A673 (cell line): ENCODE measurements at regions not wholly inside any gene's neighbourhood (a gene's known extent, or its start where the extent isn't known, plus 50 kb on each side); places are given as distances from the start of the nearest gene placed in this dataset.

ENCODE experiments used
- BruUV-seq: library from RNA; stranded (reverse); fragments of 400-500 nt; replicated peaks from 2 replicates; lab custom pipeline; 2021; lab: Mats Ljungman, UMichigan
- CTCF ChIA-PET: fragments of 300-600 bp; sonication (Branson Sonifier 250); formaldehyde crosslinking; loops from one replicate; lab custom pipeline; 2022; ENCODE audit warnings: antibody characterized with exemption; lab: Charles Lee
- POLR2A ChIA-PET: fragments of 300-600 bp; sonication (Branson Sonifier 250); formaldehyde crosslinking; loops from one replicate; lab custom pipeline; 2022; ENCODE audit warnings: antibody characterized with exemption; ENCODE audit not compliant: low non-redundant PET; lab: Charles Lee
- DNase-seq: peaks from one replicate; pipeline ENCODE4 v3.0.0-alpha.2; 2015; ENCODE audit warnings: low spot score
- H3K27ac ChIP-seq: fragments of 200-600 bp; sonication (generic); 2 replicates; pipeline ENCODE4 v1.5.1; 2016; ENCODE audit warnings: mixed run types, low read depth, mild to moderate bottlenecking, mixed read lengths, antibody characterized with exemption, low read length; ENCODE audit not compliant: poor library complexity, severe bottlenecking
- H3K27me3 ChIP-seq: fragments of 200-600 bp; sonication (generic); replicated peaks from 2 replicates; pipeline ENCODE4 v1.6.1; 2017; ENCODE audit warnings: mixed run types, low read depth, mild to moderate bottlenecking, mixed read lengths, antibody characterized with exemption, low read length; ENCODE audit not compliant: insufficient read depth, poor library complexity
- H3K36me3 ChIP-seq: fragments of 200-600 bp; sonication (generic); 2 replicates; pipeline ENCODE4 v1.6.1; 2016; ENCODE audit warnings: mixed run types, mild to moderate bottlenecking, mixed read lengths, antibody characterized with exemption, low read length; ENCODE audit not compliant: insufficient read depth, poor library complexity, severe bottlenecking
- H3K4me1 ChIP-seq: fragments of 200-600 bp; sonication (generic); 2 replicates; pipeline ENCODE4 v1.6.1; 2017; ENCODE audit warnings: mixed run types, mild to moderate bottlenecking, mixed read lengths, antibody characterized with exemption, low read length; ENCODE audit not compliant: insufficient read depth, poor library complexity, severe bottlenecking
- H3K4me3 ChIP-seq: fragments of 200-600 bp; sonication (generic); 2 replicates; pipeline ENCODE4 v1.5.1; 2016; ENCODE audit warnings: low read depth, mixed run types, mild to moderate bottlenecking, mixed read lengths, low read length; ENCODE audit not compliant: poor library complexity, severe bottlenecking
- H3K9me3 ChIP-seq: fragments of 200-600 bp; sonication (generic); 2 replicates; pipeline ENCODE4 v1.6.1; 2016; ENCODE audit warnings: mixed run types, low read depth, mild to moderate bottlenecking, mixed read lengths, antibody characterized with exemption, low read length; ENCODE audit not compliant: poor library complexity, severe bottlenecking
- EZH2 ChIP-seq: fragments of 200-600 bp; sonication (generic); IDR thresholded peaks from 2 replicates; pipeline ENCODE4 v1.6.1; 2017; ENCODE audit warnings: borderline replicate concordance, low read depth, mild to moderate bottlenecking, mixed read lengths, antibody characterized with exemption, low read length; ENCODE audit not compliant: poor library complexity, severe bottlenecking
- intact Hi-C: fragments of 100-400 bp; cut with micrococcal nuclease; formaldehyde crosslinking; loops from one replicate; pipeline ENCODE4 v1.10.0; 2022; ENCODE audit not compliant: unreplicated experiment
- TF ChIP-seq, protein P1 (sequence below): fragments of 300-800, 200-600 bp; sonication (generic); conservative IDR thresholded peaks from 2 replicates; pipeline ENCODE4 v1.5.1; 2017; ENCODE audit warnings: low read depth, mild to moderate bottlenecking, antibody characterized with exemption, low read length, moderate library complexity, mixed read lengths

DNA sequence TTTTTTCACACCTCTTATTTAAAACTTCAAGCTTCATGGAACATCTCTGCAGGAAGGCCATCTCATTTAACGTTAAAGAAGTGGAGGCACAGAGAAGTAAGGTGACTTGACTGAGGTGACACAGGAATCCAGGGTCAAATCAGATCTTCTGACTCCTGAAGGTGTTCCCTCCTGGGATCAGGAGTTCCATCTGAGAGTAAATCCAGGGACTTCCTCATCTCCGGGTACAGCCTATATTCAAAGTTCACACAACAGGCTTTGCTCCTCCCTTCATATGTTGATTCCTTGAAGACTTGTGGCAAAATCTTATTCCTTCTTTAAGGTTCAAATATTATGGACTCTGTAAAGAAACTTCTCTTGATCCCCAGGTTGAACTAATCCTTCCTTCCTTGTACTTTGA lies 313.1 kb upstream of the CLINT1 start:
- POLR2A ChIA-PET, result no interaction called here
- Histone ChIP-seq H3K4me1 (no peaks in the 10 kb centered on the region), H3K4me3 (no peak overlapping the region), H3K9me3 (no peaks in the 10 kb centered on the region), H3K27ac (no peak overlapping the region), H3K27me3 (no peaks in the 10 kb centered on the region), H3K36me3 (no peaks in the 10 kb centered on the region)
- BruUV-seq, result no TSS peak
- CTCF ChIA-PET, result interaction anchor here (0.7 kb wide), 1 partner anchor 923 kb away, joined by 3 read pairs; no protein-coding TSS in a partner anchor
- DNase-seq, result no peak
- intact Hi-C loops, result loop anchor here (10.0 kb wide), 1 partner anchor 357 kb away; no protein-coding TSS in a partner anchor
- TF ChIP-seq, protein P1, sequence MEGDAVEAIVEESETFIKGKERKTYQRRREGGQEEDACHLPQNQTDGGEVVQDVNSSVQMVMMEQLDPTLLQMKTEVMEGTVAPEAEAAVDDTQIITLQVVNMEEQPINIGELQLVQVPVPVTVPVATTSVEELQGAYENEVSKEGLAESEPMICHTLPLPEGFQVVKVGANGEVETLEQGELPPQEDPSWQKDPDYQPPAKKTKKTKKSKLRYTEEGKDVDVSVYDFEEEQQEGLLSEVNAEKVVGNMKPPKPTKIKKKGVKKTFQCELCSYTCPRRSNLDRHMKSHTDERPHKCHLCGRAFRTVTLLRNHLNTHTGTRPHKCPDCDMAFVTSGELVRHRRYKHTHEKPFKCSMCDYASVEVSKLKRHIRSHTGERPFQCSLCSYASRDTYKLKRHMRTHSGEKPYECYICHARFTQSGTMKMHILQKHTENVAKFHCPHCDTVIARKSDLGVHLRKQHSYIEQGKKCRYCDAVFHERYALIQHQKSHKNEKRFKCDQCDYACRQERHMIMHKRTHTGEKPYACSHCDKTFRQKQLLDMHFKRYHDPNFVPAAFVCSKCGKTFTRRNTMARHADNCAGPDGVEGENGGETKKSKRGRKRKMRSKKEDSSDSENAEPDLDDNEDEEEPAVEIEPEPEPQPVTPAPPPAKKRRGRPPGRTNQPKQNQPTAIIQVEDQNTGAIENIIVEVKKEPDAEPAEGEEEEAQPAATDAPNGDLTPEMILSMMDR, result no peak
- TF ChIP-seq EZH2, result no peak

DNA sequence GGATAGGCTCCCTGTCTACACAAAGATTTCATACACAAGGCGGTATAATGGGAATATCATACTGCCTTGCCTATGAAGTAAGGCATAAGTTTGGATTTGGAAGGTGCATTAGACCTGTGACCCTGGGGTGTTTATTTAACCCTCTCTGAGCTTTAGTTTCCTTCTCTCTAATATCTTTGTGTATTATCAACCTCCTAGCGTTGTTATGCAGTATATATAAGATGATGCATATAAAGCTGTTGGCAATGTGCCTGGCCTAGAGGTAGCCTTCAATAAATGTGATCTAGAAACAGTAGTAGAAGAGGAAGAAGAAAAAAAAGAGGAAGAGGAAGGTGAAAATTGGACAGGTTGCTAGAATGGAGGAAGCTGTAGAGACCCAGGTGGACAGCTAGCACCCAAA lies 311.6 kb upstream of the CLINT1 start:
- no peaks in the 10 kb centered on the region for H3K9me3 ChIP-seq
- no peaks in the 10 kb centered on the region for H3K4me1 ChIP-seq
- DNase-seq, result no peak
- H3K36me3 ChIP-seq, result no peaks in the 10 kb centered on the region
- no peaks in the 10 kb centered on the region for H3K27me3 ChIP-seq
- no TSS peak for BruUV-seq
- intact Hi-C loops, result loop anchor here (10.0 kb wide), 1 partner anchor 356 kb away; no protein-coding TSS in a partner anchor
- no peak for TF ChIP-seq EZH2
- TF ChIP-seq, protein P1, result no peak
- POLR2A ChIA-PET, result no interaction called here
- no peak overlapping the region for H3K4me3 ChIP-seq
- CTCF ChIA-PET, result interaction anchor here (1.6 kb wide), 1 partner anchor 95 kb away, joined by 5 read pairs; no protein-coding TSS in a partner anchor
- H3K27ac ChIP-seq, result no peak overlapping the region

DNA sequence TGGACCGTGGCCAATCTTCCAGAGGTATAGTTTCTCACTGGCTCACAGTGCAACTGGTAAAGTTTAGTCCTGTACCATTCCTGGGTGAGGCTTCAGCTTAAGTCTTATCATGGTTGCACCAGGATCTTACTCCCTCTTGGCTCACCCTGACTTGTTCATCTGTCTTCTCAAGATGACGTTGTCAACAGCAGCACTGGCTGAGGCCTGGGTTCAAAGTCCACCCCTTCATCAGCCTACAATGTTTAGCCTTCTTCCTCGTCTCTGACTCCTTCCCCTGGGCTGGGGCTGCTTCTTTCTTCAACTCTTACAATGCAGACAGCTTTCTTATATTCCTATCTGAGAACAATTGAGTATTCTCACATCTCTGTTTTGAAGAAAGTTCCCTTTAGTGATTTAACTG lies 311.1 kb upstream of the CLINT1 start:
- H3K4me1 ChIP-seq, result no peaks in the 10 kb centered on the region
- CTCF ChIA-PET, result interaction anchor here (1.6 kb wide), 1 partner anchor 95 kb away, joined by 5 read pairs; no protein-coding TSS in a partner anchor
- DNase-seq, result no peak
- no peaks in the 10 kb centered on the region for H3K9me3 ChIP-seq
- TF ChIP-seq, protein P1, result no peak
- no peak for TF ChIP-seq EZH2
- intact Hi-C loops, result loop anchor here (10.0 kb wide), 1 partner anchor 355 kb away; no protein-coding TSS in a partner anchor
- no peaks in the 10 kb centered on the region for H3K36me3 ChIP-seq
- no TSS peak for BruUV-seq
- no peaks in the 10 kb centered on the region for H3K27me3 ChIP-seq
- POLR2A ChIA-PET, result no interaction called here
- H3K27ac ChIP-seq, result no peak overlapping the region
- no peak overlapping the region for H3K4me3 ChIP-seq
